ENCODE measurements at regions not wholly inside any gene's neighbourhood (a gene's known extent, or its start where the extent isn't known, plus 50 kb on each side); places are given as distances from the start of the nearest gene placed in this dataset.

- TF ChIP-seq ZNF16 (tag by site-specific recombination; IDR thresholded peaks at IDR 0.05; ENCODE audit: low read depth) (no peak), ZNF707 (tag by site-specific recombination; IDR thresholded peaks at IDR 0.05) (no peak), ZBTB8A (tag by site-specific recombination; IDR thresholded peaks at IDR 0.05) (no peak)
Measured at GRCh38 chr13:40232311-40233040, 434.0 kb downstream of the FOXO1 start (continued).

- no peak overlapping the region for H3K27ac ChIP-seq (ENCODE audit: extremely low read depth, low read depth, low read length)
- ChIA-PET CTCF (no interaction called here), POLR2A (no interaction called here)
- H3K36me3 ChIP-seq (ENCODE audit: control insufficient read depth in 2 of 2, insufficient read depth in 1 of 2, low read length in 2 of 2): no peaks in the 10 kb centered on the region
- no peaks in the 10 kb centered on the region for H3K9me3 ChIP-seq (ENCODE audit: control insufficient read depth, insufficient read depth, low read depth, low read length)
- no peaks in the 10 kb centered on the region for H3K4me1 ChIP-seq (ENCODE audit: control insufficient read depth, insufficient read depth, low read length)
- no peak overlapping the region for H3K4me3 ChIP-seq (ENCODE audit: low read depth, low read length)
- TF ChIP-seq ZNF114 (tag by site-specific recombination; IDR thresholded peaks at IDR 0.05) (no peak), ZNF623 (tag by site-specific recombination; IDR thresholded peaks at IDR 0.05) (no peak), ZNF248 (tag by site-specific recombination; IDR thresholded peaks at IDR 0.05) (no peak), ZNF423 (tag by site-specific recombination; IDR thresholded peaks at IDR 0.05) (no peak), ZNF394 (tag by site-specific recombination; IDR thresholded peaks at IDR 0.05; ENCODE audit: borderline replicate concordance) (no peak), HOXC10 (CRISPR knock-in tag; IDR thresholded peaks at IDR 0.05) (no peak), ZNF548 (tag by site-specific recombination; IDR thresholded peaks at IDR 0.05) (no peak), ZNF140 (tag by site-specific recombination; IDR thresholded peaks at IDR 0.05) (no peak), GLI2 (tag by site-specific recombination; IDR thresholded peaks at IDR 0.05; ENCODE audit: borderline replicate concordance, low read depth) (no peak), ZNF629 (tag by site-specific recombination; IDR thresholded peaks at IDR 0.05) (no peak), ZNF626 (tag by site-specific recombination; IDR thresholded peaks at IDR 0.05) (no peak), ZNF791 (tag by site-specific recombination; IDR thresholded peaks at IDR 0.05) (no peak)
Measured at GRCh38 chr13:40233731-40234195, 432.7 kb downstream of the FOXO1 start.

- H3K4me1 ChIP-seq (ENCODE audit: control insufficient read depth, insufficient read depth, low read length): no peaks in the 10 kb centered on the region
- H3K9me3 ChIP-seq (ENCODE audit: control insufficient read depth, insufficient read depth, low read depth, low read length): no peaks in the 10 kb centered on the region
- H3K27ac ChIP-seq (ENCODE audit: extremely low read depth, low read depth, low read length): no peak overlapping the region
- TF ChIP-seq ZNF16 (tag by site-specific recombination; IDR thresholded peaks at IDR 0.05; ENCODE audit: low read depth) (no peak), ZNF704 (tag by site-specific recombination; IDR thresholded peaks at IDR 0.05) (no peak), ATF2 (tag by site-specific recombination; IDR thresholded peaks at IDR 0.05; ENCODE audit: low read depth) (no peak), BCL6B (tag by site-specific recombination; IDR thresholded peaks at IDR 0.05) (no peak), EGR2 (tag by site-specific recombination; IDR thresholded peaks at IDR 0.05; ENCODE audit: low read depth) (no peak), ZNF112 (tag by site-specific recombination; IDR thresholded peaks at IDR 0.05) (no peak), GLI2 (tag by site-specific recombination; IDR thresholded peaks at IDR 0.05; ENCODE audit: borderline replicate concordance, low read depth) (no peak), ZNF768 (tag by site-specific recombination; IDR thresholded peaks at IDR 0.05) (no peak), GFI1B (tag by site-specific recombination; IDR thresholded peaks at IDR 0.05) (no peak)
- CTCF ChIA-PET: no interaction called here
- no peaks in the 10 kb centered on the region for H3K36me3 ChIP-seq (ENCODE audit: control insufficient read depth in 2 of 2, insufficient read depth in 1 of 2, low read length in 2 of 2)
- POLR2A ChIA-PET: no interaction called here
- H3K4me3 ChIP-seq (ENCODE audit: low read depth, low read length): no peak overlapping the region
Measured at GRCh38 chr13:40235160-40235796, 431.2 kb downstream of the FOXO1 start.
